ENCODE measurements at regions not wholly inside any gene's neighbourhood (a gene's known extent, or its start where the extent isn't known, plus 50 kb on each side); places are given as distances from the start of the nearest gene placed in this dataset.

DNA sequence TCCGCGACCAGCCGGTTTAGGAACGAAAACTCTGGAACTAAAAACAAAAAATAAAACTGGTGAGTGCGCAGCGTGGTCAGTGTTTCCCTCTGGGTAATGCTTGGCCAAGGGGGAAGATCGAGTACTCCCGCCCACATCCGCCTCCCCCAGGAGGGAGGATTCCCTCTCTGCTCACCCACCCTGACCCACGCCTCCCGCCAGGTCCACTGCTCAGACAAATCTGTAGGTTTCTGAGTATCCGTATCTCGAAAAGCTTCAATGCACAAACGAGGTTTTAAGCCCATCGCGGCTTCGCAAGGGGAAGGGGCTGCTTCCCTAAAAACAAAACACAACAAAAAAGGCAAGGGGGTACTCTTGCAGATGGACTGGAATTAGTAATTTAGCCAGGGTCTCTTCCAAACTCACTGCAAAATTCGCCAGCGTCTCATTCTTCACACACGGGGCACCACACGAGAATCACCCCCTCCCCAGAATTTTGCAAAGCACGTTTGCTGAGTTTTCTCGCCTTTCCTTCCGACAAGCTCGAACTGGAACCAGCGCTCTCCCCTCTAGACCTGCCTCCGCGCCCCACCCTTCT lies 75.2 kb downstream of the INSIG1 start:
- TF ChIP-seq CTCF (IDR thresholded peaks at IDR 0.05) (peak in 1 of 4 experiments; percentile 5), POLR2A (IDR thresholded peaks at IDR 0.05) (no peak)

Measured in gastroesophageal sphincter (tissue), 3 donors.